Aorta (tissue), 5 donors: ENCODE measurements at regions not wholly inside any gene's neighbourhood (a gene's known extent, or its start where the extent isn't known, plus 50 kb on each side); places are given as distances from the start of the nearest gene placed in this dataset.

ENCODE experiments used
- ATAC-seq: fragments of 200-7000 bp; cut with Tn5 transposase; one replicate; pipeline ENCODE4 v1.9.1; 2022; ENCODE audit warnings: moderate library complexity; ENCODE audit not compliant: low FRiP score
- DNase-seq, 2 donors: peaks; one replicate each; pipeline ENCODE4 v3.0.0-alpha.2; 2020
- H3K27ac ChIP-seq, 2 donors: one replicate each; pipeline ENCODE4 v1.5.1; 2013; ENCODE audit warnings: low read length in 2 of 2, mild to moderate bottlenecking in 2 of 2, moderate library complexity in 2 of 2, control low read depth in 1 of 2, inconsistent platforms in 1 of 2, low read depth in 1 of 2
- H3K27me3 ChIP-seq, 2 donors: one replicate each; pipeline ENCODE4 v1.6.1; 2013; ENCODE audit warnings: control low read depth in 1 of 2, low read length in 1 of 2, mild to moderate bottlenecking in 1 of 2, moderate library complexity in 1 of 2; ENCODE audit not compliant: insufficient read depth in 2 of 2, control insufficient read depth in 1 of 2
- H3K36me3 ChIP-seq, 2 donors: one replicate each; pipeline ENCODE4 v1.6.1; 2013; ENCODE audit warnings: control low read depth in 1 of 2, low read length in 1 of 2, mild to moderate bottlenecking in 1 of 2; ENCODE audit not compliant: insufficient read depth in 2 of 2, control insufficient read depth in 1 of 2
- H3K4me1 ChIP-seq, 2 donors: one replicate each; pipeline ENCODE4 v1.6.1; 2013; ENCODE audit warnings: low read length in 2 of 2, control low read depth in 1 of 2, mild to moderate bottlenecking in 1 of 2, moderate library complexity in 1 of 2; ENCODE audit not compliant: insufficient read depth in 2 of 2, control insufficient read depth in 1 of 2
- H3K4me3 ChIP-seq, 2 donors: one replicate each; pipeline ENCODE4 v1.5.1; 2013; ENCODE audit warnings: low read length in 2 of 2, control low read depth in 1 of 2, mild to moderate bottlenecking in 1 of 2
- H3K9me3 ChIP-seq: one replicate; pipeline ENCODE4 v1.6.1; 2013; ENCODE audit warnings: mild to moderate bottlenecking, low read length; ENCODE audit not compliant: control insufficient read depth
- WGBS, 2 donors: extraction: QIAGEN DNeasy Blood & Tissue Kit; methylation state at CpG; one replicate each; pipeline ENCODE4 v1.1.7; 2013; 5-methylcytosine and 5-hydroxymethylcytosine counted together
- intact Hi-C, 2 donors: fragments of 100-400 bp; cut with DNase I; formaldehyde crosslinking; loops; one replicate each; pipeline versions ENCODE4 v1.14.2 to v1.15.0; 2022
- donor health status: healthy with polysubstance abuse.
- donor health status: Bipolar disorder and iron deficiency.
- donor health status: DM: no; HTN: no; CAD: no.
- donor health status: DM: no; HTN: no; CAD: no.
- donor health status: DM: yes; HTN: yes; CAD: no.

- Histone ChIP-seq H3K27ac (no peak overlapping the region), H3K27me3 (no peaks in the 10 kb centered on the region), H3K4me3 (peak overlapping the region; percentile 53 to 59), H3K4me1 (no peaks in the 10 kb centered on the region), H3K36me3 (no peaks in the 10 kb centered on the region), H3K9me3 (no peaks in the 10 kb centered on the region)
- 3 to 8% methylated on average over 51 to 88 of the region's 88 CpGs for WGBS, 2 donors
- intact Hi-C loops: loop anchor here (1.0 to 10.0 kb wide), 3 partner anchors 89 to 121 kb away; partner anchors contain the start of gene ZNF862 (in 1 of the 2)
- ATAC-seq (peak; percentile 96), DNase-seq (peak; percentile 94 to 97)
These were observed 59.1 kb downstream of the ZNF467 start for GRCh38 chr7:149714081-149714909.

GRCh38 chr7:149713731-149714068 is 59.7 kb downstream of the ZNF467 start:
- DNase-seq (no peak), ATAC-seq (no peak)
- WGBS, 2 donors: 60 to 73% methylated on average over 26 of the region's 26 CpGs
- Histone ChIP-seq H3K27me3 (no peaks in the 10 kb centered on the region), H3K36me3 (no peaks in the 10 kb centered on the region), H3K27ac (no peak overlapping the region), H3K9me3 (no peaks in the 10 kb centered on the region), H3K4me3 (no peak overlapping the region), H3K4me1 (no peaks in the 10 kb centered on the region)
- intact Hi-C loops: loop anchor here (1.0 to 10.0 kb wide), 3 partner anchors 89 to 121 kb away; partner anchors contain the start of gene ZNF862 (in 1 of the 2)

GRCh38 chr7:149713061-149713730 is 60.2 kb downstream of the ZNF467 start:
- no peak for ATAC-seq
- Histone ChIP-seq H3K27me3 (no peaks in the 10 kb centered on the region), H3K27ac (no peak overlapping the region), H3K4me3 (no peak overlapping the region), H3K4me1 (no peaks in the 10 kb centered on the region), H3K36me3 (no peaks in the 10 kb centered on the region), H3K9me3 (no peaks in the 10 kb centered on the region)
- no peak for DNase-seq
- intact Hi-C loops: loop anchor here in 1 of 2 donors (10.0 kb wide), 2 partner anchors 88 to 122 kb away; partner anchors contain the start of gene ZNF862
- WGBS, 2 donors: 86 to 87% methylated on average over 16 of the region's 16 CpGs

GRCh38 chr7:149708026-149708425 is 65.4 kb downstream of the ZNF467 start:
- H3K4me1 ChIP-seq: no peaks in the 10 kb centered on the region
- no peak overlapping the region for H3K27ac ChIP-seq
- H3K4me3 ChIP-seq: no peak overlapping the region
- no peak for ATAC-seq
- no peaks in the 10 kb centered on the region for H3K36me3 ChIP-seq
- no peak for DNase-seq
- intact Hi-C loops: no loop called here
- WGBS, 2 donors: 83 to 95% methylated on average over 7 of the region's 7 CpGs
- no peaks in the 10 kb centered on the region for H3K27me3 ChIP-seq
- H3K9me3 ChIP-seq: peaks cover 2% of the 10 kb centered on the region

GRCh38 chr7:149707448-149707886 is 65.9 kb downstream of the ZNF467 start:
- Histone ChIP-seq H3K9me3 (peaks cover 2% of the 10 kb centered on the region), H3K4me3 (no peak overlapping the region), H3K27ac (no peak overlapping the region), H3K27me3 (no peaks in the 10 kb centered on the region), H3K4me1 (no peaks in the 10 kb centered on the region), H3K36me3 (no peaks in the 10 kb centered on the region)
- intact Hi-C loops: no loop called here
- WGBS, 2 donors: 69 to 77% methylated on average over 1 of the region's 1 CpG
- ATAC-seq (no peak), DNase-seq (no peak)

GRCh38 chr7:149706398-149706797 is 67.0 kb downstream of the ZNF467 start:
- no peaks in the 10 kb centered on the region for H3K36me3 ChIP-seq
- H3K27ac ChIP-seq: no peak overlapping the region
- H3K9me3 ChIP-seq: peaks cover 2% of the 10 kb centered on the region
- WGBS, 2 donors: 65 to 76% methylated on average over 3 of the region's 3 CpGs
- no peaks in the 10 kb centered on the region for H3K27me3 ChIP-seq
- no peak for ATAC-seq
- no peaks in the 10 kb centered on the region for H3K4me1 ChIP-seq
- H3K4me3 ChIP-seq: no peak overlapping the region
- DNase-seq: no peak
- intact Hi-C loops: no loop called here

GRCh38 chr7:149704507-149704906 is 68.9 kb downstream of the ZNF467 start:
- WGBS, 2 donors: 85 to 86% methylated on average over 2 of the region's 2 CpGs
- H3K9me3 ChIP-seq: peaks cover 2% of the 10 kb centered on the region
- H3K4me1 ChIP-seq: no peaks in the 10 kb centered on the region
- ATAC-seq (no peak), DNase-seq (no peak)
- H3K27me3 ChIP-seq: no peaks in the 10 kb centered on the region
- H3K4me3 ChIP-seq: no peak overlapping the region
- H3K27ac ChIP-seq: no peak overlapping the region
- H3K36me3 ChIP-seq: no peaks in the 10 kb centered on the region
- intact Hi-C loops: no loop called here

GRCh38 chr7:149703044-149703650 is 70.2 kb downstream of the ZNF467 start:
- WGBS, 2 donors: 61 to 63% methylated on average over 7 of the region's 7 CpGs
- H3K4me1 ChIP-seq: no peaks in the 10 kb centered on the region
- H3K9me3 ChIP-seq: peaks cover 2% of the 10 kb centered on the region
- no peaks in the 10 kb centered on the region for H3K27me3 ChIP-seq
- intact Hi-C loops: no loop called here
- H3K27ac ChIP-seq: no peak overlapping the region
- ATAC-seq: no peak
- no peak overlapping the region for H3K4me3 ChIP-seq
- no peaks in the 10 kb centered on the region for H3K36me3 ChIP-seq
- no peak for DNase-seq
